Subcutaneous abdominal adipose tissue (tissue), 5 donors: ENCODE measurements at regions not wholly inside any gene's neighbourhood (a gene's known extent, or its start where the extent isn't known, plus 50 kb on each side); places are given as distances from the start of the nearest gene placed in this dataset.
A peak's percentile ranks its signal among the peaks of the same experiment; 100 is the strongest.

Source experiments
- H3K27ac ChIP-seq: one replicate; pipeline ENCODE4 v1.7.0; 2013; ENCODE audit warnings: low read depth, mild to moderate bottlenecking, inconsistent platforms, low read length, moderate library complexity
- H3K27me3 ChIP-seq, 5 donors: one replicate each; pipeline ENCODE4 v1.7.0; 2013; ENCODE audit warnings: low read length in 5 of 5, inconsistent platforms in 1 of 5; ENCODE audit not compliant: control insufficient read depth in 5 of 5, insufficient read depth in 4 of 5
- H3K36me3 ChIP-seq, 5 donors: one replicate each; pipeline ENCODE4 v1.7.0; 2013; ENCODE audit warnings: low read length in 5 of 5; ENCODE audit not compliant: control insufficient read depth in 5 of 5, insufficient read depth in 5 of 5
- H3K4me1 ChIP-seq, 5 donors: one replicate each; pipeline ENCODE4 v1.7.0; 2013; ENCODE audit warnings: low read length in 5 of 5, mild to moderate bottlenecking in 3 of 5, moderate library complexity in 1 of 5; ENCODE audit not compliant: control insufficient read depth in 5 of 5, insufficient read depth in 5 of 5
- H3K4me3 ChIP-seq, 5 donors: one replicate each; pipeline ENCODE4 v1.7.0; 2013; ENCODE audit warnings: low read length in 5 of 5, low read depth in 1 of 5
- H3K9ac ChIP-seq, 5 donors: one replicate each; pipeline ENCODE4 v1.7.0; 2013; ENCODE audit warnings: low read length in 5 of 5, mild to moderate bottlenecking in 4 of 5, moderate library complexity in 3 of 5
- H3K9me3 ChIP-seq, 5 donors: one replicate each; pipeline ENCODE4 v1.7.0; 2013; ENCODE audit warnings: low read length in 5 of 5; ENCODE audit not compliant: control insufficient read depth in 5 of 5
- donor health status: healthy.
- donor health status: healthy.
- donor health status: healthy.
- donor health status: healthy.
- donor health status: healthy.

GRCh38 chr10:57864765-57865680, 402.7 kb downstream of the IPMK start:
- Histone ChIP-seq H3K4me3 (no peak overlapping the region), H3K4me1 (no peaks in the 10 kb centered on the region), H3K27ac (no peak overlapping the region), H3K27me3 (peaks cover 0 to 2% (median 0%) of the 10 kb centered on the region in 5 donors), H3K36me3 (no peaks in the 10 kb centered on the region), H3K9me3 (no peaks in the 10 kb centered on the region), H3K9ac (no peak overlapping the region)

GRCh38 chr10:57849691-57850357, 417.9 kb downstream of the IPMK start:
- no peak overlapping the region for H3K9ac ChIP-seq
- no peaks in the 10 kb centered on the region for H3K9me3 ChIP-seq
- no peak overlapping the region for H3K4me3 ChIP-seq
- H3K4me1 ChIP-seq: peaks cover 0 to 9% (median 0%) of the 10 kb centered on the region in 5 donors
- H3K27me3 ChIP-seq: no peaks in the 10 kb centered on the region
- no peaks in the 10 kb centered on the region for H3K36me3 ChIP-seq
- H3K27ac ChIP-seq: no peak overlapping the region

- no peaks in the 10 kb centered on the region for H3K27me3 ChIP-seq
- H3K9me3 ChIP-seq: peaks cover 0 to 3% (median 0%) of the 10 kb centered on the region in 5 donors
- no peaks in the 10 kb centered on the region for H3K36me3 ChIP-seq
- no peak overlapping the region for H3K4me3 ChIP-seq
- peak overlapping the region in 1 of 5 donors; percentile 53 for H3K9ac ChIP-seq
- no peak overlapping the region for H3K27ac ChIP-seq
- H3K4me1 ChIP-seq: peaks cover 0 to 9% (median 0%) of the 10 kb centered on the region in 5 donors
Measured at GRCh38 chr10:57846307-57847065, 421.2 kb downstream of the IPMK start.

- H3K27me3 ChIP-seq: no peaks in the 10 kb centered on the region
- no peak overlapping the region for H3K9ac ChIP-seq
- H3K4me3 ChIP-seq: no peak overlapping the region
- H3K4me1 ChIP-seq: peaks cover 0 to 9% (median 0%) of the 10 kb centered on the region in 5 donors
- no peak overlapping the region for H3K27ac ChIP-seq
- no peaks in the 10 kb centered on the region for H3K36me3 ChIP-seq
- peaks cover 0 to 3% (median 0%) of the 10 kb centered on the region in 5 donors for H3K9me3 ChIP-seq
Measured at GRCh38 chr10:57844387-57844998, 423.2 kb downstream of the IPMK start.

- Histone ChIP-seq H3K27me3 (no peaks in the 10 kb centered on the region), H3K9me3 (peaks cover 0 to 2% (median 0%) of the 10 kb centered on the region in 5 donors), H3K4me1 (no peaks in the 10 kb centered on the region), H3K36me3 (no peaks in the 10 kb centered on the region), H3K27ac (no peak overlapping the region), H3K4me3 (no peak overlapping the region), H3K9ac (no peak overlapping the region)
Measured at GRCh38 chr10:57830877-57831560, 436.7 kb downstream of the IPMK start.

GRCh38 chr10:57825015-57825414, 442.7 kb downstream of the IPMK start:
- no peaks in the 10 kb centered on the region for H3K36me3 ChIP-seq
- H3K9me3 ChIP-seq: peaks cover 0 to 4% (median 3%) of the 10 kb centered on the region in 5 donors
- H3K27me3 ChIP-seq: no peaks in the 10 kb centered on the region
- peaks cover 0 to 22% (median 11%) of the 10 kb centered on the region in 5 donors for H3K4me1 ChIP-seq
- no peak overlapping the region for H3K9ac ChIP-seq
- H3K27ac ChIP-seq: no peak overlapping the region
- no peak overlapping the region for H3K4me3 ChIP-seq

GRCh38 chr10:57823398-57823797, 444.3 kb downstream of the IPMK start:
- Histone ChIP-seq H3K4me3 (no peak overlapping the region), H3K9ac (no peak overlapping the region), H3K36me3 (no peaks in the 10 kb centered on the region), H3K9me3 (peaks cover 0 to 4% (median 3%) of the 10 kb centered on the region in 5 donors), H3K4me1 (peaks cover 0 to 22% (median 11%) of the 10 kb centered on the region in 5 donors), H3K27me3 (no peaks in the 10 kb centered on the region), H3K27ac (no peak overlapping the region)

GRCh38 chr10:57822965-57823364, 444.7 kb downstream of the IPMK start:
- Histone ChIP-seq H3K27me3 (no peaks in the 10 kb centered on the region), H3K4me3 (peak overlapping the region in 1 of 5 donors; percentile 8), H3K9ac (no peak overlapping the region), H3K36me3 (no peaks in the 10 kb centered on the region), H3K27ac (peak overlapping the region; percentile 37), H3K9me3 (peaks cover 0 to 4% (median 3%) of the 10 kb centered on the region in 5 donors), H3K4me1 (peaks cover 0 to 22% (median 11%) of the 10 kb centered on the region in 5 donors)

- H3K4me1 ChIP-seq: peaks cover 0 to 18% (median 11%) of the 10 kb centered on the region in 5 donors
- H3K4me3 ChIP-seq: no peak overlapping the region
- no peaks in the 10 kb centered on the region for H3K36me3 ChIP-seq
- H3K9ac ChIP-seq: no peak overlapping the region
- H3K9me3 ChIP-seq: no peaks in the 10 kb centered on the region
- H3K27ac ChIP-seq: no peak overlapping the region
- H3K27me3 ChIP-seq: no peaks in the 10 kb centered on the region
Measured at GRCh38 chr10:57818522-57818921, 449.2 kb downstream of the IPMK start.
